GM23338 (cell line): ENCODE measurements at regions not wholly inside any gene's neighbourhood (a gene's known extent, or its start where the extent isn't known, plus 50 kb on each side); places are given as distances from the start of the nearest gene placed in this dataset.

Source experiments
- ATAC-seq: fragments of 200-7000 bp; cut with Tn5 transposase; 3 replicates; pipeline ENCODE4 v1.9.1; 2020
- DNase-seq: peaks from one replicate; pipeline ENCODE4 v3.0.0-alpha.2; 2015; ENCODE audit warnings: low spot score
- H2AFZ ChIP-seq: fragments of 200-600 bp; sonication (generic); 2 replicates; pipeline ENCODE4 v1.8.0; 2016; ENCODE audit warnings: antibody characterized with exemption, mild to moderate bottlenecking, moderate library complexity
- H3F3A ChIP-seq: fragments of 200-600 bp; sonication (generic); replicated peaks from 2 replicates; pipeline ENCODE4 v1.8.0; 2017; ENCODE audit warnings: antibody characterized with exemption, mixed run types, low read depth
- H3K27ac ChIP-seq: fragments of 200-600 bp; sonication (generic); 2 replicates; pipeline ENCODE4 v1.6.1; 2016; ENCODE audit warnings: low read depth
- H3K27me3 ChIP-seq: fragments of 200-600 bp; sonication (generic); 2 replicates; pipeline ENCODE4 v1.8.0; 2016; ENCODE audit warnings: mild to moderate bottlenecking, mixed run types, moderate library complexity; ENCODE audit not compliant: insufficient read depth
- H3K36me3 ChIP-seq: fragments of 200-600 bp; sonication (generic); 2 replicates; pipeline ENCODE4 v1.8.0; 2016; ENCODE audit warnings: mild to moderate bottlenecking; ENCODE audit not compliant: insufficient read depth
- H3K4me1 ChIP-seq: fragments of 200-600 bp; sonication (generic); 2 replicates; pipeline ENCODE4 v1.8.0; 2016; ENCODE audit warnings: mild to moderate bottlenecking, moderate library complexity; ENCODE audit not compliant: insufficient read depth
- H3K4me2 ChIP-seq: fragments of 200-600 bp; sonication (generic); 2 replicates; pipeline ENCODE4 v1.7.1; 2017; ENCODE audit warnings: mixed run types
- H3K4me3 ChIP-seq: fragments of 200-600 bp; sonication (generic); 2 replicates; pipeline ENCODE4 v1.6.1; 2016; ENCODE audit warnings: mixed run types
- H3K79me2 ChIP-seq: fragments of 200-600 bp; sonication (generic); replicated peaks from 2 replicates; pipeline ENCODE4 v1.8.0; 2017; ENCODE audit warnings: mild to moderate bottlenecking; ENCODE audit not compliant: insufficient read depth
- H3K9me2 ChIP-seq: fragments of 200-600 bp; sonication (generic); 2 replicates; pipeline ENCODE4 v1.8.0; 2017; ENCODE audit not compliant: insufficient read depth
- H4K20me1 ChIP-seq: fragments of 200-600 bp; sonication (generic); replicated peaks from 2 replicates; pipeline ENCODE4 v1.8.0; 2017; ENCODE audit warnings: mild to moderate bottlenecking; ENCODE audit not compliant: insufficient read depth
- H3K27ac Mint-ChIP-seq: 2 replicates; pipeline ENCODE4 v1.8.0; 2020; ENCODE audit warnings: inconsistent platforms, mild to moderate bottlenecking, moderate library complexity, mixed read lengths
- H3K27me3 Mint-ChIP-seq: 3 replicates; pipeline ENCODE4 v1.8.0; 2022; ENCODE audit warnings: low read depth, mild to moderate bottlenecking, moderate library complexity, mixed read lengths, inconsistent platforms; ENCODE audit not compliant: insufficient read depth, poor library complexity
- H3K36me3 Mint-ChIP-seq: 3 replicates; pipeline ENCODE4 v1.8.0; 2021; ENCODE audit warnings: low read depth, mild to moderate bottlenecking, inconsistent platforms, moderate library complexity, mixed read lengths
- H3K4me1 Mint-ChIP-seq: 3 replicates; pipeline ENCODE4 v1.8.0; 2020; ENCODE audit warnings: mild to moderate bottlenecking, inconsistent platforms, mixed read lengths
- H3K4me3 Mint-ChIP-seq: 3 replicates; pipeline ENCODE4 v1.8.0; 2021; ENCODE audit warnings: moderate library complexity, mild to moderate bottlenecking, inconsistent platforms, mixed read lengths
- H3K9me3 Mint-ChIP-seq: 3 replicates; pipeline ENCODE4 v1.8.0; 2020; ENCODE audit warnings: moderate library complexity, mild to moderate bottlenecking, inconsistent platforms, mixed read lengths
- CREB1 ChIP-seq: fragments of 250-450 bp; sonication (Bioruptor Pico); IDR thresholded peaks from 2 replicates; pipeline ENCODE4 v1.5.0; 2020; ENCODE audit warnings: low read depth, mild to moderate bottlenecking, moderate library complexity
- EZH2 ChIP-seq: fragments of 200-600 bp; sonication (generic); IDR thresholded peaks from one replicate; pipeline ENCODE4 v1.8.0; 2017; ENCODE audit warnings: antibody characterized with exemption, mild to moderate bottlenecking, low read depth; ENCODE audit not compliant: unreplicated experiment
- EZH2phosphoT487 ChIP-seq: fragments of 200-600 bp; sonication (generic); IDR thresholded peaks from one replicate; pipeline ENCODE4 v1.8.1; 2018; ENCODE audit warnings: antibody characterized with exemption; ENCODE audit not compliant: unreplicated experiment
- JUNB ChIP-seq: IDR thresholded peaks from one replicate; pipeline ENCODE4 v1.6.1; 2016; ENCODE audit warnings: antibody characterized with exemption; ENCODE audit not compliant: unreplicated experiment
- POLR2AphosphoS5 ChIP-seq: IDR thresholded peaks from 2 replicates; pipeline ENCODE4 v1.6.1; 2016; ENCODE audit warnings: antibody characterized with exemption, low read depth
- TF ChIP-seq, protein P1 (sequence below), 2 experiments: fragments of 200-600 bp in 1 of 2; sonication (generic) in 1 of 2; conservative IDR thresholded peaks; 2 replicates each; pipeline versions ENCODE4 v1.5.1 to v1.6.1; 2016 to 2017; ENCODE audit warnings: antibody characterized with exemption in 2 of 2, low read depth in 2 of 2, mild to moderate bottlenecking in 2 of 2, moderate library complexity in 1 of 2
- TF ChIP-seq, protein P2 (sequence below): IDR thresholded peaks from one replicate; pipeline ENCODE4 v1.6.1; 2018; ENCODE audit warnings: antibody characterized with exemption; ENCODE audit not compliant: unreplicated experiment
- TF ChIP-seq, protein P3 (sequence below): fragments of 250-450 bp; sonication (Bioruptor Pico); IDR thresholded peaks from 2 replicates; pipeline ENCODE4 v1.5.0; 2020; ENCODE audit warnings: mild to moderate bottlenecking, moderate library complexity

DNA sequence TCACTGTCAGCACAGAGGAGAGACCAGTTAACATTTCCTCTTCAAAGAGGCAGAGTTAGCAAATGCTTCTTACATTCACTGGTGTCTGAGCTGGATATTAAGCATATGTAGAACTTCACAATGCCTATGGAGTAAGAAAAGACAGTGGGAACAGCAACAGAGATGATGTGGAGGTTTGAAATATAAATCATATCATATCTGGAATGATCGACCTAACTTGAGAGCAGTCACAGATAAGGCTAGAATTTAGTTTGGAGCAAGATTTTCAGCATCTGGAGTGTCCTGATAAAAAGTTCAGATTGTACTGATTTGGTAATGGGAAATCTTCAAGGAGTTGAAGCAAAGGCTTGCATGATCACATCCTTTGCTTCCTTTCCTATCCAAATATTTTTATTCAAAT is 90.5 kb upstream of the ANKRD50 start (continued):
- TF ChIP-seq, protein P1, sequence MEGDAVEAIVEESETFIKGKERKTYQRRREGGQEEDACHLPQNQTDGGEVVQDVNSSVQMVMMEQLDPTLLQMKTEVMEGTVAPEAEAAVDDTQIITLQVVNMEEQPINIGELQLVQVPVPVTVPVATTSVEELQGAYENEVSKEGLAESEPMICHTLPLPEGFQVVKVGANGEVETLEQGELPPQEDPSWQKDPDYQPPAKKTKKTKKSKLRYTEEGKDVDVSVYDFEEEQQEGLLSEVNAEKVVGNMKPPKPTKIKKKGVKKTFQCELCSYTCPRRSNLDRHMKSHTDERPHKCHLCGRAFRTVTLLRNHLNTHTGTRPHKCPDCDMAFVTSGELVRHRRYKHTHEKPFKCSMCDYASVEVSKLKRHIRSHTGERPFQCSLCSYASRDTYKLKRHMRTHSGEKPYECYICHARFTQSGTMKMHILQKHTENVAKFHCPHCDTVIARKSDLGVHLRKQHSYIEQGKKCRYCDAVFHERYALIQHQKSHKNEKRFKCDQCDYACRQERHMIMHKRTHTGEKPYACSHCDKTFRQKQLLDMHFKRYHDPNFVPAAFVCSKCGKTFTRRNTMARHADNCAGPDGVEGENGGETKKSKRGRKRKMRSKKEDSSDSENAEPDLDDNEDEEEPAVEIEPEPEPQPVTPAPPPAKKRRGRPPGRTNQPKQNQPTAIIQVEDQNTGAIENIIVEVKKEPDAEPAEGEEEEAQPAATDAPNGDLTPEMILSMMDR (conservative IDR thresholded peaks at IDR 0.05; ENCODE audit: low read depth in 2 of 2) = no peak
- TF ChIP-seq POLR2AphosphoS5 (no peak), CREB1 (no peak), EZH2 (no peak)
- TF ChIP-seq, protein P2, sequence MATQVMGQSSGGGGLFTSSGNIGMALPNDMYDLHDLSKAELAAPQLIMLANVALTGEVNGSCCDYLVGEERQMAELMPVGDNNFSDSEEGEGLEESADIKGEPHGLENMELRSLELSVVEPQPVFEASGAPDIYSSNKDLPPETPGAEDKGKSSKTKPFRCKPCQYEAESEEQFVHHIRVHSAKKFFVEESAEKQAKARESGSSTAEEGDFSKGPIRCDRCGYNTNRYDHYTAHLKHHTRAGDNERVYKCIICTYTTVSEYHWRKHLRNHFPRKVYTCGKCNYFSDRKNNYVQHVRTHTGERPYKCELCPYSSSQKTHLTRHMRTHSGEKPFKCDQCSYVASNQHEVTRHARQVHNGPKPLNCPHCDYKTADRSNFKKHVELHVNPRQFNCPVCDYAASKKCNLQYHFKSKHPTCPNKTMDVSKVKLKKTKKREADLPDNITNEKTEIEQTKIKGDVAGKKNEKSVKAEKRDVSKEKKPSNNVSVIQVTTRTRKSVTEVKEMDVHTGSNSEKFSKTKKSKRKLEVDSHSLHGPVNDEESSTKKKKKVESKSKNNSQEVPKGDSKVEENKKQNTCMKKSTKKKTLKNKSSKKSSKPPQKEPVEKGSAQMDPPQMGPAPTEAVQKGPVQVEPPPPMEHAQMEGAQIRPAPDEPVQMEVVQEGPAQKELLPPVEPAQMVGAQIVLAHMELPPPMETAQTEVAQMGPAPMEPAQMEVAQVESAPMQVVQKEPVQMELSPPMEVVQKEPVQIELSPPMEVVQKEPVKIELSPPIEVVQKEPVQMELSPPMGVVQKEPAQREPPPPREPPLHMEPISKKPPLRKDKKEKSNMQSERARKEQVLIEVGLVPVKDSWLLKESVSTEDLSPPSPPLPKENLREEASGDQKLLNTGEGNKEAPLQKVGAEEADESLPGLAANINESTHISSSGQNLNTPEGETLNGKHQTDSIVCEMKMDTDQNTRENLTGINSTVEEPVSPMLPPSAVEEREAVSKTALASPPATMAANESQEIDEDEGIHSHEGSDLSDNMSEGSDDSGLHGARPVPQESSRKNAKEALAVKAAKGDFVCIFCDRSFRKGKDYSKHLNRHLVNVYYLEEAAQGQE = no peak

DNA sequence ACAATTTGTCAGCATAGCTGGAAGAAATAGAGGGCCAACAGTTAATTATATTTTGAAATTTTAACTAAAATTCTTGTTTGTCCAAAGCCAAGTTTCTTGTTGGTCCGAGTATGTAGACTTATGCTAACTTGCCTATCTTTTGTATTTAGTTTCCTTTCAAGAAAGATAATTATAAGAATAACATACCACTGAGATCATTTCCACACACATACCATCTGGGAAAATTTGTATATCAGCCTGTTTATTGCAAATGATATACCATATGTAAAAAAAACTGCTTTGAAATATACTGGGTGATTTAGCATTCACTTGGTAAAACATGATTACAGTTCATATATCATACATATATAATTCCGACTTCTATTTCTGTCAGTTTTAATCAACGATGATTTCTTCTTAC is 84.7 kb upstream of the ANKRD50 start:
- Histone ChIP-seq H3K9me2 (no peaks in the 10 kb centered on the region; the same call in 1 of the 2 replicates), H3F3A (no peaks in the 10 kb centered on the region), H3K4me1 (no peaks in the 10 kb centered on the region), H3K27ac (no peak overlapping the region), H3K27me3 (no peaks in the 10 kb centered on the region), H2AFZ (no peak overlapping the region), H3K4me3 (no peak overlapping the region), H4K20me1 (no peaks in the 10 kb centered on the region), H3K79me2 (no peaks in the 10 kb centered on the region), H3K4me2 (no peak overlapping the region), H3K36me3 (no peaks in the 10 kb centered on the region)
- H3K36me3 Mint-ChIP-seq = peaks cover 2% of the 10 kb centered on the region; the same call in 1 of the 3 replicates
- no peak for ATAC-seq
- no peaks in the 10 kb centered on the region for H3K27me3 Mint-ChIP-seq
- H3K4me1 Mint-ChIP-seq = no peaks in the 10 kb centered on the region
- no peak overlapping the region for H3K4me3 Mint-ChIP-seq
- H3K9me3 Mint-ChIP-seq = peaks cover 3% of the 10 kb centered on the region; the same call in 1 of the 3 replicates
- TF ChIP-seq, protein P2 = no peak
- TF ChIP-seq EZH2phosphoT487 = no peak
- TF ChIP-seq, protein P3, sequence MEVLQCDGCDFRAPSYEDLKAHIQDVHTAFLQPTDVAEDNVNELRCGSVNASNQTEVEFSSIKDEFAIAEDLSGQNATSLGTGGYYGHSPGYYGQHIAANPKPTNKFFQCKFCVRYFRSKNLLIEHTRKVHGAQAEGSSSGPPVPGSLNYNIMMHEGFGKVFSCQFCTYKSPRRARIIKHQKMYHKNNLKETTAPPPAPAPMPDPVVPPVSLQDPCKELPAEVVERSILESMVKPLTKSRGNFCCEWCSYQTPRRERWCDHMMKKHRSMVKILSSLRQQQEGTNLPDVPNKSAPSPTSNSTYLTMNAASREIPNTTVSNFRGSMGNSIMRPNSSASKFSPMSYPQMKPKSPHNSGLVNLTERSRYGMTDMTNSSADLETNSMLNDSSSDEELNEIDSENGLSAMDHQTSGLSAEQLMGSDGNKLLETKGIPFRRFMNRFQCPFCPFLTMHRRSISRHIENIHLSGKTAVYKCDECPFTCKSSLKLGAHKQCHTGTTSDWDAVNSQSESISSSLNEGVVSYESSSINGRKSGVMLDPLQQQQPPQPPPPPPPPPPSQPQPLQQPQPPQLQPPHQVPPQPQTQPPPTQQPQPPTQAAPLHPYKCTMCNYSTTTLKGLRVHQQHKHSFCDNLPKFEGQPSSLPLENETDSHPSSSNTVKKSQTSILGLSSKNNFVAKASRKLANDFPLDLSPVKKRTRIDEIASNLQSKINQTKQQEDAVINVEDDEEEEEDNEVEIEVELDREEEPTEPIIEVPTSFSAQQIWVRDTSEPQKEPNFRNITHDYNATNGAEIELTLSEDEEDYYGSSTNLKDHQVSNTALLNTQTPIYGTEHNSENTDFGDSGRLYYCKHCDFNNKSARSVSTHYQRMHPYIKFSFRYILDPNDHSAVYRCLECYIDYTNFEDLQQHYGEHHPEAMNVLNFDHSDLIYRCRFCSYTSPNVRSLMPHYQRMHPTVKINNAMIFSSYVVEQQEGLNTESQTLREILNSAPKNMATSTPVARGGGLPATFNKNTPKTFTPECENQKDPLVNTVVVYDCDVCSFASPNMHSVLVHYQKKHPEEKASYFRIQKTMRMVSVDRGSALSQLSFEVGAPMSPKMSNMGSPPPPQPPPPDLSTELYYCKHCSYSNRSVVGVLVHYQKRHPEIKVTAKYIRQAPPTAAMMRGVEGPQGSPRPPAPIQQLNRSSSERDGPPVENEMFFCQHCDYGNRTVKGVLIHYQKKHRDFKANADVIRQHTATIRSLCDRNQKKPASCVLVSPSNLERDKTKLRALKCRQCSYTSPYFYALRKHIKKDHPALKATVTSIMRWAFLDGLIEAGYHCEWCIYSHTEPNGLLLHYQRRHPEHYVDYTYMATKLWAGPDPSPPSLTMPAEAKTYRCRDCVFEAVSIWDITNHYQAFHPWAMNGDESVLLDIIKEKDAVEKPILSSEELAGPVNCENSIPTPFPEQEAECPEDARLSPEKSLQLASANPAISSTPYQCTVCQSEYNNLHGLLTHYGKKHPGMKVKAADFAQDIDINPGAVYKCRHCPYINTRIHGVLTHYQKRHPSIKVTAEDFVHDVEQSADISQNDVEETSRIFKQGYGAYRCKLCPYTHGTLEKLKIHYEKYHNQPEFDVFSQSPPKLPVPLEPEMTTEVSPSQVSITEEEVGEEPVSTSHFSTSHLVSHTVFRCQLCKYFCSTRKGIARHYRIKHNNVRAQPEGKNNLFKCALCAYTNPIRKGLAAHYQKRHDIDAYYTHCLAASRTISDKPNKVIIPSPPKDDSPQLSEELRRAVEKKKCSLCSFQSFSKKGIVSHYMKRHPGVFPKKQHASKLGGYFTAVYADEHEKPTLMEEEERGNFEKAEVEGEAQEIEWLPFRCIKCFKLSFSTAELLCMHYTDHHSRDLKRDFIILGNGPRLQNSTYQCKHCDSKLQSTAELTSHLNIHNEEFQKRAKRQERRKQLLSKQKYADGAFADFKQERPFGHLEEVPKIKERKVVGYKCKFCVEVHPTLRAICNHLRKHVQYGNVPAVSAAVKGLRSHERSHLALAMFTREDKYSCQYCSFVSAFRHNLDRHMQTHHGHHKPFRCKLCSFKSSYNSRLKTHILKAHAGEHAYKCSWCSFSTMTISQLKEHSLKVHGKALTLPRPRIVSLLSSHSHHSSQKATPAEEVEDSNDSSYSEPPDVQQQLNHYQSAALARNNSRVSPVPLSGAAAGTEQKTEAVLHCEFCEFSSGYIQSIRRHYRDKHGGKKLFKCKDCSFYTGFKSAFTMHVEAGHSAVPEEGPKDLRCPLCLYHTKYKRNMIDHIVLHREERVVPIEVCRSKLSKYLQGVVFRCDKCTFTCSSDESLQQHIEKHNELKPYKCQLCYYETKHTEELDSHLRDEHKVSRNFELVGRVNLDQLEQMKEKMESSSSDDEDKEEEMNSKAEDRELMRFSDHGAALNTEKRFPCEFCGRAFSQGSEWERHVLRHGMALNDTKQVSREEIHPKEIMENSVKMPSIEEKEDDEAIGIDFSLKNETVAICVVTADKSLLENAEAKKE = no peak
- TF ChIP-seq POLR2AphosphoS5 = no peak
- no peak for TF ChIP-seq JUNB
- TF ChIP-seq CREB1 = no peak
- DNase-seq = no peak
- H3K27ac Mint-ChIP-seq = no peak overlapping the region
